HG03064 (cell line): ENCODE measurements at regions not wholly inside any gene's neighbourhood (a gene's known extent, or its start where the extent isn't known, plus 50 kb on each side); places are given as distances from the start of the nearest gene placed in this dataset.
"Not testable (repeated sequence)": the region's sequence is repeated elsewhere in the genome, so short reads cannot be mapped to it uniquely, and the experiment has no call there.

ENCODE experiments used
- ATAC-seq: cut with Tn5 transposase; IDR thresholded peaks from one replicate; pipeline ENCODE4 v1.9.1; 2021; ENCODE audit warnings: low read depth; ENCODE audit not compliant: unreplicated experiment

GRCh38 chr6:27807441-27808241 lies 104.6 kb downstream of the OR2B2 start:
- peak; percentile 51 for ATAC-seq

- no peak for ATAC-seq
Measured at GRCh38 chr6:27806981-27807440, 105.2 kb downstream of the OR2B2 start.

- ATAC-seq = no peak
Measured at GRCh38 chr6:27805347-27805746, 106.8 kb downstream of the OR2B2 start.

GRCh38 chr6:27804851-27805250 lies 107.3 kb downstream of the OR2B2 start:
- ATAC-seq = no peak

- ATAC-seq = no peak
Measured at GRCh38 chr6:27800731-27801373, 111.3 kb downstream of the OR2B2 start.

GRCh38 chr6:27797960-27798359 lies 114.2 kb downstream of the OR2B2 start:
- ATAC-seq = no peak

- ATAC-seq = not testable (repeated sequence)
Measured at GRCh38 chr6:27796736-27797481, 115.3 kb downstream of the OR2B2 start.

GRCh38 chr6:27795697-27796494 lies 116.3 kb downstream of the OR2B2 start:
- peak; percentile 39 for ATAC-seq

GRCh38 chr6:27791182-27791943 lies 120.8 kb downstream of the OR2B2 start:
- no peak for ATAC-seq

- ATAC-seq = not testable (repeated sequence)
Measured at GRCh38 chr6:27788376-27788775, 123.8 kb downstream of the OR2B2 start.

- no peak for ATAC-seq
Measured at GRCh38 chr6:27786048-27786447, 126.1 kb downstream of the OR2B2 start.

GRCh38 chr6:27785294-27785693 lies 126.9 kb downstream of the OR2B2 start:
- ATAC-seq = no peak

GRCh38 chr6:27782748-27783147 lies 129.4 kb downstream of the OR2B2 start:
- ATAC-seq = no peak

GRCh38 chr6:27778625-27779417 lies 133.4 kb downstream of the OR2B2 start:
- no peak for ATAC-seq

GRCh38 chr6:27777614-27778355 lies 134.4 kb downstream of the OR2B2 start:
- ATAC-seq = no peak

GRCh38 chr6:27777126-27777525 lies 135.1 kb downstream of the OR2B2 start:
- no peak for ATAC-seq

- ATAC-seq = no peak
Measured at GRCh38 chr6:27776504-27776903, 135.7 kb downstream of the OR2B2 start.

GRCh38 chr6:27775796-27776184 lies 136.4 kb downstream of the OR2B2 start:
- ATAC-seq = no peak
